Aorta (tissue), 5 donors: ENCODE measurements at regions not wholly inside any gene's neighbourhood (a gene's known extent, or its start where the extent isn't known, plus 50 kb on each side); places are given as distances from the start of the nearest gene placed in this dataset.
"Not testable (repeated sequence)": the region's sequence is repeated elsewhere in the genome, so short reads cannot be mapped to it uniquely, and the experiment has no call there.

ENCODE experiments used
- ATAC-seq: fragments of 200-7000 bp; cut with Tn5 transposase; one replicate; pipeline ENCODE4 v1.9.1; 2022; ENCODE audit warnings: moderate library complexity; ENCODE audit not compliant: low FRiP score
- DNase-seq, 2 donors: peaks; one replicate each; pipeline ENCODE4 v3.0.0-alpha.2; 2020
- H3K27ac ChIP-seq, 2 donors: one replicate each; pipeline ENCODE4 v1.5.1; 2013; ENCODE audit warnings: low read length in 2 of 2, mild to moderate bottlenecking in 2 of 2, moderate library complexity in 2 of 2, control low read depth in 1 of 2, inconsistent platforms in 1 of 2, low read depth in 1 of 2
- H3K27me3 ChIP-seq, 2 donors: one replicate each; pipeline ENCODE4 v1.6.1; 2013; ENCODE audit warnings: control low read depth in 1 of 2, low read length in 1 of 2, mild to moderate bottlenecking in 1 of 2, moderate library complexity in 1 of 2; ENCODE audit not compliant: insufficient read depth in 2 of 2, control insufficient read depth in 1 of 2
- H3K36me3 ChIP-seq, 2 donors: one replicate each; pipeline ENCODE4 v1.6.1; 2013; ENCODE audit warnings: control low read depth in 1 of 2, low read length in 1 of 2, mild to moderate bottlenecking in 1 of 2; ENCODE audit not compliant: insufficient read depth in 2 of 2, control insufficient read depth in 1 of 2
- H3K4me1 ChIP-seq, 2 donors: one replicate each; pipeline ENCODE4 v1.6.1; 2013; ENCODE audit warnings: low read length in 2 of 2, control low read depth in 1 of 2, mild to moderate bottlenecking in 1 of 2, moderate library complexity in 1 of 2; ENCODE audit not compliant: insufficient read depth in 2 of 2, control insufficient read depth in 1 of 2
- H3K4me3 ChIP-seq, 2 donors: one replicate each; pipeline ENCODE4 v1.5.1; 2013; ENCODE audit warnings: low read length in 2 of 2, control low read depth in 1 of 2, mild to moderate bottlenecking in 1 of 2
- H3K9me3 ChIP-seq: one replicate; pipeline ENCODE4 v1.6.1; 2013; ENCODE audit warnings: mild to moderate bottlenecking, low read length; ENCODE audit not compliant: control insufficient read depth
- WGBS, 2 donors: extraction: QIAGEN DNeasy Blood & Tissue Kit; methylation state at CpG; one replicate each; pipeline ENCODE4 v1.1.7; 2013; 5-methylcytosine and 5-hydroxymethylcytosine counted together
- intact Hi-C, 2 donors: fragments of 100-400 bp; cut with DNase I; formaldehyde crosslinking; loops; one replicate each; pipeline versions ENCODE4 v1.14.2 to v1.15.0; 2022
- donor health status: healthy with polysubstance abuse.
- donor health status: Bipolar disorder and iron deficiency.
- donor health status: DM: no; HTN: no; CAD: no.
- donor health status: DM: no; HTN: no; CAD: no.
- donor health status: DM: yes; HTN: yes; CAD: no.

GRCh38 chr2:78132391-78133370, 610.5 kb upstream of the LRRTM4 start:
- H3K27me3 ChIP-seq, result no peaks in the 10 kb centered on the region
- no peak overlapping the region for H3K4me3 ChIP-seq
- H3K9me3 ChIP-seq, result no peaks in the 10 kb centered on the region
- DNase-seq (no peak), ATAC-seq (no peak)
- H3K36me3 ChIP-seq, result no peaks in the 10 kb centered on the region
- intact Hi-C loops, result no loop called here
- 68 to 72% methylated on average over 4 of the region's 4 CpGs for WGBS, 2 donors
- H3K4me1 ChIP-seq, result no peaks in the 10 kb centered on the region
- no peak overlapping the region for H3K27ac ChIP-seq

DNA sequence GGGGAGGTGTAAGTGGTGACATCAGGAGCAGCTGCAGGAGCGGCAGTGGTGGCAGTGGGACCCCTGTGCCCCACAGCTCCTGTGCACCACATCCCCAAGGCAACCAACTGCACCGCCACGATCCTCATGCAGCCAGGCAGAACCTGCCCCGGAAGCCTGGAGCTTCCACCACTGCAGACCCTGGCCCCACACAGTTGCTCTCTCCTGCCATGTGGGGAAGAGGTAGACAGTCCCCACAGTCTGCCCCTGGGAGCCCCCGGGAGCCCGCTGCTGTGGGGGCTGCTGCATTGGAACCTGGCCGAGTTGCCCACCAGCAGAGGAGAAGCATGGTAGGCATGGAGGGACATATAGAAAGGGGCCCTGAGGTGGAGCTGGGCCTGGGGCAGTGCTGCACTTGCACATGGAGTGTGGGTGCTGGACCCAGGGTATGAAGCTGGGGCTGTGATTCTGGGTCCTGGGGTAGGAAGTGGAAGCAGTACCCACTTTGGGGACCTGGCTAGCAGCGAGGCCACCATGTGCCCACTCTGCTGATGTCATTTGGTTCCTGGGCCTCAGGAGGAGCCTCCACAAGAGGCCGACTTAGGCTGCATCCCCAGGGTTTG, 623.3 kb upstream of the LRRTM4 start:
- Histone ChIP-seq H3K27ac (no peak overlapping the region), H3K4me3 (no peak overlapping the region), H3K4me1 (no peaks in the 10 kb centered on the region), H3K36me3 (no peaks in the 10 kb centered on the region), H3K27me3 (no peaks in the 10 kb centered on the region), H3K9me3 (no peaks in the 10 kb centered on the region)
- DNase-seq (no peak), ATAC-seq (no peak)
- intact Hi-C loops, result no loop called here
- WGBS, 2 donors, result 89 to 96% methylated on average over 9 of the region's 9 CpGs

DNA sequence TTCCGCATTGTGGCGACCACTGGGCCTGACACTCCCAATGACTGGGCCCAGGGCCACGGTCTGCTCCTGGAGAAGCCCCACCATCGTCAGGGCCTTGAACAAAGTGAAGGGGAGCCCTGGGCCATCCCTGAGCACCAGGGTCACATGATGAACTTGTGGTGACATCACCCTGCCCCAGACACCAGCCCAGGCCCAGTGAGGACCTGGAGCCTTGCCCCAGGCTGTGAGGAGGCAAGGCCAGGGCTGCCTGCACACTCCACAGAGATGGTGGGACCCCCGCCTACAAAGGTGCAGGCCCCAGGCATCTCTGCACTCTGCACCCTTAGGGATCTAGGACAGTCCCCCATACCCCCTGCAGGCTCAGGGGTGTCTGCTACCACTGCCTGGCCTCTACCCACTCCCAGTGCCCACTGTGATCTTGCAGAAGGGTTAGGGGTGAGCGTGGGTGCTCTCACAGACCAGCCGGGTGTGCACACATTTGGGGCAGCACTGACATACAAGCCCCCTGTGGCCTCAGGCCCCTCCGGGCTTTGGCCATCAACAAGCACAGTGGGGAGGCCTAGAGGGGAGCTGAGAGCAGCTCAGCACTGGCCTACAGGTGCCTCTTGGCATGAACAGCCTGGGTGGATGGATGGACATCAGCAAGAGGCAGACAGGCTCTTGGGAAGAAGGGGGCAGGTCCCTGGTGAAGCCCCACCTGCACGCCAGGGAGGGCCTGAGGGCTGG, 624.0 kb upstream of the LRRTM4 start:
- Histone ChIP-seq H3K27me3 (no peaks in the 10 kb centered on the region), H3K36me3 (no peaks in the 10 kb centered on the region), H3K4me3 (no peak overlapping the region), H3K27ac (no peak overlapping the region), H3K4me1 (no peaks in the 10 kb centered on the region), H3K9me3 (no peaks in the 10 kb centered on the region)
- intact Hi-C loops, result no loop called here
- ATAC-seq, result peak; percentile 54
- no peak for DNase-seq
- WGBS, 2 donors, result 93% methylated on average over 9 of the region's 9 CpGs

GRCh38 chr2:78147466-78147865, 625.3 kb upstream of the LRRTM4 start:
- Histone ChIP-seq H3K27me3 (no peaks in the 10 kb centered on the region), H3K4me3 (no peak overlapping the region), H3K4me1 (no peaks in the 10 kb centered on the region), H3K9me3 (no peaks in the 10 kb centered on the region), H3K36me3 (no peaks in the 10 kb centered on the region), H3K27ac (no peak overlapping the region)
- WGBS, 2 donors, result 43 to 60% methylated on average over 2 of the region's 2 CpGs
- intact Hi-C loops, result no loop called here
- DNase-seq (no peak), ATAC-seq (peak; percentile 26)

- Histone ChIP-seq H3K9me3 (no peaks in the 10 kb centered on the region), H3K27ac (no peak overlapping the region), H3K27me3 (no peaks in the 10 kb centered on the region), H3K36me3 (no peaks in the 10 kb centered on the region), H3K4me3 (no peak overlapping the region), H3K4me1 (no peaks in the 10 kb centered on the region)
- no peak for ATAC-seq
- intact Hi-C loops, result no loop called here
- WGBS, 2 donors, result 72 to 95% methylated on average over 2 of the region's 2 CpGs
- no peak for DNase-seq
These were observed 632.4 kb upstream of the LRRTM4 start for GRCh38 chr2:78154586-78154985.

DNA sequence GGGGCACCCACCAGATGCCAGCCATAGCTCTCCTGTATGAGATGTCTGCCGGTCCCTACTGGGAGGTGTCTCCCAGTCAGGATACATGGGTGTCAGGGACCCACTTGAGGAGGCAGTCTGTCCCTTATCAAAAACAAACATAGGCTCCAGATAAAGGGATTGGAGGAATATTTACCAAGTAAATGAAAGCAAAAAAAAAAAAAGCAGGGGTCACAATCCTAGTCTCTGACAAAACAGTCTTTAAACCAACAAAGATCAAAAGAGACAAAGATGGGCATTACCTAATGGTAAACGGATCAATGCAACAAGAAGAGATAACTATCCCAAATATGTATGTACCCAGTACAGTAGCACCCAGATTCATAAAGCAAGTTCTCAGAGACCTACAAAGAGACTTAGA, 640.0 kb upstream of the LRRTM4 start:
- H3K36me3 ChIP-seq, result no peaks in the 10 kb centered on the region
- H3K4me3 ChIP-seq, result no peak overlapping the region
- H3K27ac ChIP-seq, result no peak overlapping the region
- no peaks in the 10 kb centered on the region for H3K4me1 ChIP-seq
- WGBS, 2 donors, result 87 to 92% methylated on average over 2 of the region's 2 CpGs
- no peak for ATAC-seq
- intact Hi-C loops, result no loop called here
- H3K9me3 ChIP-seq, result no peaks in the 10 kb centered on the region
- H3K27me3 ChIP-seq, result no peaks in the 10 kb centered on the region
- no peak for DNase-seq

DNA sequence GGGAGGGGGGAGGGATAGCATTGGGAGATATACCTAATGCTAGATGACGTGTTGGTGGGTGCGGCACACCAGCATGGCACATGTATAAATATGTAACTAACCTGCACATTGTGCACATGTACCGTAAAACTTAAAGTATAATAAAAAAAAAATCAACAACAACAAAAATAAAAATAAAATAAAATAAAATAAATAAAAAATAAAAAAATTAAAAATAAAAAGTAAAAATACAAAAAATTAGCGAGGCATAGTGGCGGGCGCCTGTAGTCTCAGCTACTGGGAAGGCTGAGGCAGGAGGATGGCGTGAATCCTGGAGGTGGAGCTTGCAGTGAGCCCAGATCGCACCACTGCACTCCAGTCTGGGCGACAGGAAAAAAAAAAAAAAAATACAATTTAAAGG, 650.0 kb upstream of the LRRTM4 start:
- not testable (repeated sequence) for H3K4me3 ChIP-seq
- WGBS, 2 donors, result 92 to 93% methylated on average over 9 of the region's 9 CpGs

GRCh38 chr2:78175645-78176044, 653.5 kb upstream of the LRRTM4 start:
- DNase-seq, result no peak
- H3K4me1 ChIP-seq, result no peaks in the 10 kb centered on the region
- H3K4me3 ChIP-seq, result no peak overlapping the region
- H3K36me3 ChIP-seq, result no peaks in the 10 kb centered on the region
- ATAC-seq, result no peak
- H3K9me3 ChIP-seq, result no peaks in the 10 kb centered on the region
- H3K27me3 ChIP-seq, result no peaks in the 10 kb centered on the region
- intact Hi-C loops, result no loop called here
- H3K27ac ChIP-seq, result no peak overlapping the region
- WGBS, 2 donors, result 8 to 20% methylated on average over 2 of the region's 2 CpGs

More for the DNA sequence above, 650.0 kb upstream of the LRRTM4 start:
- ATAC-seq, H3K9me3 ChIP-seq, DNase-seq, H3K4me1 ChIP-seq, intact Hi-C loops, H3K27me3 ChIP-seq, H3K27ac ChIP-seq, H3K36me3 ChIP-seq: not testable (repeated sequence)
